HuH-7.5 (cell line): ENCODE measurements at regions not wholly inside any gene's neighbourhood (a gene's known extent, or its start where the extent isn't known, plus 50 kb on each side); places are given as distances from the start of the nearest gene placed in this dataset.
"Not testable (repeated sequence)": the region's sequence is repeated elsewhere in the genome, so short reads cannot be mapped to it uniquely, and the experiment has no call there.

ENCODE experiments used
- DNase-seq: peaks from one replicate; pipeline ENCODE4 v3.0.0; 2011; ENCODE audit warnings: low spot score

- DNase-seq = no peak
Measured at GRCh38 chrX:10676235-10676957, 56.0 kb upstream of the MID1 start.

GRCh38 chrX:10677490-10677889 lies 57.1 kb upstream of the MID1 start:
- DNase-seq = no peak

- no peak for DNase-seq
Measured at GRCh38 chrX:10679387-10679786, 59.0 kb upstream of the MID1 start.

- DNase-seq = no peak
Measured at GRCh38 chrX:10681167-10681566, 60.8 kb upstream of the MID1 start.

- DNase-seq = not testable (repeated sequence)
Measured at GRCh38 chrX:10683631-10684030, 63.2 kb upstream of the MID1 start.

- DNase-seq = no peak
Measured at GRCh38 chrX:10685923-10686595, 65.7 kb upstream of the MID1 start.

GRCh38 chrX:10691751-10692150 lies 71.4 kb upstream of the MID1 start:
- not testable (repeated sequence) for DNase-seq

GRCh38 chrX:10697616-10698317 lies 77.4 kb upstream of the MID1 start:
- no peak for DNase-seq

GRCh38 chrX:10698318-10698640 lies 77.9 kb upstream of the MID1 start:
- DNase-seq = no peak

GRCh38 chrX:10702031-10702430 lies 81.6 kb upstream of the MID1 start:
- DNase-seq = no peak

- DNase-seq = not testable (repeated sequence)
Measured at GRCh38 chrX:10706342-10706741, 86.0 kb upstream of the MID1 start.

GRCh38 chrX:10707773-10708172 lies 87.4 kb upstream of the MID1 start:
- no peak for DNase-seq

- DNase-seq = no peak
Measured at GRCh38 chrX:10709276-10709675, 88.9 kb upstream of the MID1 start.

GRCh38 chrX:10714531-10714930 lies 94.1 kb upstream of the MID1 start:
- DNase-seq = no peak

GRCh38 chrX:10722851-10723250 lies 102.5 kb upstream of the MID1 start:
- DNase-seq = peak; percentile 18

GRCh38 chrX:10725071-10725470 lies 104.7 kb upstream of the MID1 start:
- DNase-seq = no peak

- DNase-seq = no peak
Measured at GRCh38 chrX:10726647-10727046, 106.3 kb upstream of the MID1 start.

GRCh38 chrX:10728806-10729389 lies 108.5 kb upstream of the MID1 start:
- DNase-seq = no peak

GRCh38 chrX:10739426-10739825 lies 119.0 kb upstream of the MID1 start:
- DNase-seq = no peak

- DNase-seq = no peak
Measured at GRCh38 chrX:10741003-10741402, 120.6 kb upstream of the MID1 start.

- no peak for DNase-seq
Measured at GRCh38 chrX:10741550-10741949, 121.2 kb upstream of the MID1 start.

GRCh38 chrX:10743476-10743875 lies 123.1 kb upstream of the MID1 start:
- no peak for DNase-seq

GRCh38 chrX:10744007-10744406 lies 123.6 kb upstream of the MID1 start:
- DNase-seq = no peak
